GM13977 (cell line): ENCODE measurements at regions not wholly inside any gene's neighbourhood (a gene's known extent, or its start where the extent isn't known, plus 50 kb on each side); places are given as distances from the start of the nearest gene placed in this dataset.

Source experiments
- DNase-seq: peaks from one replicate; pipeline ENCODE4 v3.0.0; 2012; ENCODE audit warnings: low spot score
- CTCF ChIP-seq: IDR thresholded peaks from 2 replicates; pipeline ENCODE4 v1.5.1; 2012; ENCODE audit warnings: mild to moderate bottlenecking, control low read depth; ENCODE audit not compliant: insufficient read depth; ENCODE audit errors: extremely low read depth, missing control alignments
- in situ Hi-C: fragments of 300-500 bp; cut with MboI; formaldehyde crosslinking; loops from one replicate; pipeline ENCODE4 v1.12.0; 2022; ENCODE audit warnings: low sequenced_read_pairs, low pct_unique_long_range_greater_than_20kb, mixed read lengths, inconsistent platforms; ENCODE audit not compliant: unreplicated experiment

DNA sequence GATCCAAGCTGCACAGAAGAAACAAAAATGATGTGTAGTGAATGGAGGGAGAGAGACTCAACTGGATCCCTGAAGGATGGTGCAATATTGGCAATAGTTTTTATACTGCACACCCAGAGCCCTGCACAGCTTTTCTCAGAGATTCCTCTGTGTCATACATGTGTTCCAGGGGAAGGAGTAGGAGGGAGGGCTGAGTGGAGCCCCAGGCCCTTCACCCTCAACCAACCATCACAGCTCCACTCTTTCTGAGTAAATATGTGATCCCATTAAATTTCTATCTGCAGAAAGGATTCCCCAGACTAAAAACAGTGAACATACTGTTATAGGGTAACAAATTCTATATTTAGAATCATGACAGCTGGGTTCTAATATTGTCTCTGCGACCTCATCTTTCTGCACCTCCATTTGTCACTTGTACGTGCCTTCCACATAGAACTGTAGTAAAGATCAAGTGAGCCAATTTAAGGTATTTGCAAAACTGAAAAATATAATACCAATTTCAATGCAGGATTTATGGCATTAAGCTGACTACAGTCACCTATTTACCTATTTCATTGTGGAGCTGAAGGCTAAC, 421.4 kb upstream of the NRSN1 start:
- in situ Hi-C loops, result no loop called here
- TF ChIP-seq CTCF, result no peak
- DNase-seq, result no peak

DNA sequence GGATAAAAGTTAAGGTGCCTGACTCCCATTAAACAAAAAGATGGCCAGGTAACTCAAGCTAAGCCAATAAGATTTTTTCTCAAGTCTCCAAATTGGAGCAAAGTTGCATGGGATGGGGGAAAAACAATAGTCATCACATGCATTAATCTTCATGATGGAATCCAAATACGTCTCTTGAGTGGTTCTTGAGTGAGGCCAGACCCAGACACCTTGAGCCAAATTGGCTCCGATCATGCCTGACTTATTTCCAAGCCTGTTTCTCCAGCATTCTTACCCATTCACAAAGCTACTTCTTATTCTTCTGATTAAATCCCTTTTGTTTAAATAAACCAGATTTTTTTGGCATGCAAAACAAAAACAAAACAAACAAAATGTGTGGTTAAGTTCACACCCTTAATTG, 420.3 kb upstream of the NRSN1 start:
- no peak for TF ChIP-seq CTCF
- in situ Hi-C loops, result no loop called here
- DNase-seq, result no peak

- no peak for DNase-seq
- in situ Hi-C loops, result no loop called here
- TF ChIP-seq CTCF, result no peak
Measured at GRCh38 chr6:23712756-23713155, 413.3 kb upstream of the NRSN1 start.

- DNase-seq, result no peak
- TF ChIP-seq CTCF, result no peak
- in situ Hi-C loops, result no loop called here
Measured at GRCh38 chr6:23713211-23713610, 412.8 kb upstream of the NRSN1 start.

DNA sequence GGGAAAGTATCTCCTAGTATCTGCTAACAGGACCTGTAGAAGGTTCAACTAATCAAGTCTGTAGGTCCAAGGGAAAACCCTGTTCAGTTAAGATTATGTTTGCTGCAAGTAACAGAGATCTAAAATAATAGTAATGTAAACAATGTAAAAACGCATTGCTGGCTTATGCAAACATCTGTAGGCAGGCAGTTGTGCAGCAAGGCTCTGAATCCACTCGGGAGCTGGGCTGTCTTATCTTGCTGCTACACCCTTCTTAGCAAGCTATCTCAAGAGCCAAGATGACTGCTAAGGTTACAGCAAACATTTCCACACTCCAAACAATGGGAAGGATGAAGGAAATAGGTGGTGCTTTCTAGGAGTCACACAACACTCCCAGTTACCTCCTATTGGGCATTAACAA, 397.3 kb upstream of the NRSN1 start:
- in situ Hi-C loops, result no loop called here
- DNase-seq, result no peak
- no peak for TF ChIP-seq CTCF

DNA sequence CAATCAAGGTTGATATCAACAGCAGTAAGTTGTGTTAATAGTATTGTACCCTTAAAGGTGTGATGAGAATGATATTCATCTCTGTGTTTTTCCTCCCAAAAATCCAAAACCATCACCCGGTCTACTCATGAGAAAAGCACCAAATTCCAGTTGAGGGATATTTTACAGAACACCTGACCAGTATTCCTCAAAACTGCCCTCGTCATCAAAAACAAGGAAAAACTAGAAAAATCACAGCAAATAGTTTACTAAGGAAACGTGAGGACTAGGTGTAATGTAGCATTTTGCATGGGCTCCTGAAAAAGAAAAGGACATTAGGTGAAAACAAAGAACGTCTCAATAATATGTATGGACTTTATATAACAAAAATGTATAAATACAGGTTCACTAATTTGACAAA, 394.4 kb upstream of the NRSN1 start:
- in situ Hi-C loops, result no loop called here
- DNase-seq, result no peak
- no peak for TF ChIP-seq CTCF

DNA sequence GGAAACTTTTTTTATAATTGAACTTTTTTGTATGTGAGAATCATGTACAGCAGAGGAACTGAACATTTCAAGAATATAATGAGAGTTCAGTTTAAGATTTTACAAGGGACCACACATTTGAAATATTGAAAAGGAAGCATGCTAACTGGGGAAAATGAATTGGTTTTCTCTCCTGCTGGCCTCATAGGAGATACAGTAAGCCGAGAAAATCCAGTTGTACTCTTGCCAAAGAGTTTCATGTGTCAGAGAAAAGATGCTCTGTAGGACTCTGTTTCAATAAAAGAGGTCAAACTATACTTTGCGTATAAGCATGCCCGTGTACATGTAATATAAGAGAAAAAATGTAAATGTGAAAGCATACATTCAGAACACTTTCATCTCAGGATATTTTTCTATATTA, 393.5 kb upstream of the NRSN1 start:
- in situ Hi-C loops, result no loop called here
- TF ChIP-seq CTCF, result no peak
- DNase-seq, result no peak
